ENCODE measurements at regions not wholly inside any gene's neighbourhood (a gene's known extent, or its start where the extent isn't known, plus 50 kb on each side); places are given as distances from the start of the nearest gene placed in this dataset.

- ChIA-PET POLR2A (no interaction called here), CTCF (ENCODE audit: low intra/inter-chr PET ratio) (no interaction called here)
- FAIRE-seq (no peak), ATAC-seq (no peak), DNase-seq (ENCODE audit: extremely low read depth in 1 of 4, low spot score in 3 of 4) (no peak)
- H3K36me3 ChIP-seq (ENCODE audit: control insufficient read depth, insufficient read depth, low read length), result no peaks in the 10 kb centered on the region
- no peaks in the 10 kb centered on the region for H3K79me2 ChIP-seq (ENCODE audit: control insufficient read depth, insufficient read depth, low read length)
- H2AFZ ChIP-seq (ENCODE audit: low read depth, low read length), result no peak overlapping the region
- no peaks in the 10 kb centered on the region for H3K27me3 ChIP-seq (ENCODE audit: control insufficient read depth in 2 of 2, insufficient read depth in 2 of 2, low read length in 2 of 2)
- no peaks in the 10 kb centered on the region for H3K9me3 ChIP-seq (replicated peaks; ENCODE audit: control insufficient read depth, insufficient read depth, low read depth, low read length)
- no peak for TF ChIP-seq CBX5 (IDR thresholded peaks at IDR 0.05; ENCODE audit: borderline replicate concordance, low read depth)
- TF ChIP-seq IFI16 (CRISPR knock-in tag; IDR thresholded peaks at IDR 0.05), result no peak
- TF ChIP-seq ZNF644 (tag; IDR thresholded peaks at IDR 0.05; ENCODE audit: low read depth), result no peak
- no peak for TF ChIP-seq ZNF586 (CRISPR knock-in tag; conservative IDR thresholded peaks at IDR 0.05)
- no peak for TF ChIP-seq ZBTB8A (IDR thresholded peaks at IDR 0.05; ENCODE audit: partially characterized antibody)
- no peak for TF ChIP-seq PYGO2 (tag; IDR thresholded peaks at IDR 0.05)
- TF ChIP-seq NELFE (IDR thresholded peaks at IDR 0.05; ENCODE audit: insufficient read depth, insufficient read length), result no peak
- no peak for TF ChIP-seq ZNF232 (CRISPR knock-in tag; IDR thresholded peaks at IDR 0.05)
- BruUV-seq (replicated peaks), result no TSS peak
- intact Hi-C loops (cut with micrococcal nuclease) (no loop called here), in situ Hi-C loops (cut with MboI) (loop anchor here (25.0 kb wide), 1 partner anchor 1758 kb away; no protein-coding TSS in a partner anchor)
- H3K4me3 ChIP-seq, result no peak overlapping the region
- H3K27ac ChIP-seq (ENCODE audit: extremely low read depth, low read depth, low read length), result no peak overlapping the region
- H3K9me1 ChIP-seq (ENCODE audit: control insufficient read depth, insufficient read depth, low read length), result no peaks in the 10 kb centered on the region
- no peaks in the 10 kb centered on the region for H3K4me1 ChIP-seq (replicated peaks in 1 of 2; ENCODE audit: control insufficient read depth in 2 of 2, insufficient read depth in 2 of 2, low read length in 2 of 2)
- 0% methylated on average over 1 of the region's 1 CpG for WGBS (ENCODE audit: insufficient coverage, low coverage, missing lambda C conversion rate)
- no peak overlapping the region for H3K9ac ChIP-seq (ENCODE audit: insufficient read depth in 1 of 2, low read depth in 2 of 2, low read length in 2 of 2)
- H4K20me1 ChIP-seq (replicated peaks; ENCODE audit: control insufficient read depth, insufficient read depth, low read length), result no peaks in the 10 kb centered on the region
- H3K4me2 ChIP-seq (ENCODE audit: insufficient read depth, low read length), result no peak overlapping the region
Observed at GRCh38 chr3:109728861-109729494, 391.6 kb upstream of the DPPA4 start.

Data from K562 (cell line).